ENCODE measurements at regions not wholly inside any gene's neighbourhood (a gene's known extent, or its start where the extent isn't known, plus 50 kb on each side); places are given as distances from the start of the nearest gene placed in this dataset.

- H3K27me3 ChIP-seq (ENCODE audit: insufficient read depth, low read depth, low read length), result no peaks in the 10 kb centered on the region
- H3F3A ChIP-seq (ENCODE audit: insufficient read depth, low read length, poor library complexity, severe bottlenecking), result no peaks in the 10 kb centered on the region
- H4K20me1 ChIP-seq (ENCODE audit: insufficient read depth), result no peaks in the 10 kb centered on the region
- H2AFZ ChIP-seq (ENCODE audit: low read depth, low read length), result no peak overlapping the region
- H3K9me3 ChIP-seq (ENCODE audit: low read length), result no peaks in the 10 kb centered on the region
- no peak overlapping the region for H3K4me3 ChIP-seq (ENCODE audit: low read length)
- H3K27ac ChIP-seq (ENCODE audit: low read length), result no peak overlapping the region
- no peaks in the 10 kb centered on the region for H3K79me2 ChIP-seq (replicated peaks; ENCODE audit: insufficient read depth, low read length)
- TF ChIP-seq REST (IDR thresholded peaks at IDR 0.05; ENCODE audit: borderline replicate concordance), result no peak
- TF ChIP-seq RAD21 (conservative IDR thresholded peaks at IDR 0.05), result no peak
- TF ChIP-seq EP300 (conservative IDR thresholded peaks at IDR 0.05; ENCODE audit: poor library complexity, severe bottlenecking), result no peak
- TF ChIP-seq CTCF (IDR thresholded peaks at IDR 0.05; ENCODE audit: poor library complexity, severe bottlenecking), result no peak
- no peak for TF ChIP-seq POLR2AphosphoS5 (IDR thresholded peaks at IDR 0.05)
- no peak for TF ChIP-seq MXI1 (conservative IDR thresholded peaks at IDR 0.05; ENCODE audit: poor library complexity, severe bottlenecking)
- no peak for TF ChIP-seq SMC3 (conservative IDR thresholded peaks at IDR 0.05; ENCODE audit: poor library complexity)
- TF ChIP-seq TAF1 (IDR thresholded peaks at IDR 0.05; ENCODE audit: low read depth), result no peak
- TF ChIP-seq EZH2 (IDR thresholded peaks at IDR 0.05; ENCODE audit: borderline replicate concordance, insufficient read depth, low read length, poor library complexity, severe bottlenecking), result no peak
- no peaks in the 10 kb centered on the region for H3K36me3 ChIP-seq (ENCODE audit: insufficient read depth, low read length)
- H3K4me2 ChIP-seq (ENCODE audit: low read length), result no peak overlapping the region
- H3K9ac ChIP-seq (ENCODE audit: low read length), result no peak overlapping the region
- H3K9me2 ChIP-seq (ENCODE audit: insufficient read depth, low read length), result no peaks in the 10 kb centered on the region
Observed at GRCh38 chr5:103472830-103473229, 89.8 kb downstream of the NUDT12 start.

GRCh38 chr5:103472265-103472664 lies 90.3 kb downstream of the NUDT12 start:
- Histone ChIP-seq H2AFZ (ENCODE audit: low read depth, low read length) (no peak overlapping the region), H3K4me2 (ENCODE audit: low read length) (no peak overlapping the region), H3K79me2 (replicated peaks; ENCODE audit: insufficient read depth, low read length) (no peaks in the 10 kb centered on the region), H3K9ac (ENCODE audit: low read length) (no peak overlapping the region), H3K27me3 (ENCODE audit: insufficient read depth, low read depth, low read length) (no peaks in the 10 kb centered on the region), H3K9me2 (ENCODE audit: insufficient read depth, low read length) (no peaks in the 10 kb centered on the region), H3K4me3 (ENCODE audit: low read length) (no peak overlapping the region), H3K9me3 (ENCODE audit: low read length) (no peaks in the 10 kb centered on the region), H3F3A (ENCODE audit: insufficient read depth, low read length, poor library complexity, severe bottlenecking) (no peaks in the 10 kb centered on the region), H3K36me3 (ENCODE audit: insufficient read depth, low read length) (no peaks in the 10 kb centered on the region), H3K27ac (ENCODE audit: low read length) (no peak overlapping the region), H4K20me1 (ENCODE audit: insufficient read depth) (no peaks in the 10 kb centered on the region)
- TF ChIP-seq RAD21 (conservative IDR thresholded peaks at IDR 0.05) (no peak), EP300 (conservative IDR thresholded peaks at IDR 0.05; ENCODE audit: poor library complexity, severe bottlenecking) (no peak), REST (IDR thresholded peaks at IDR 0.05; ENCODE audit: borderline replicate concordance) (no peak), TAF1 (IDR thresholded peaks at IDR 0.05; ENCODE audit: low read depth) (no peak), POLR2AphosphoS5 (IDR thresholded peaks at IDR 0.05) (no peak), MXI1 (conservative IDR thresholded peaks at IDR 0.05; ENCODE audit: poor library complexity, severe bottlenecking) (no peak), CTCF (IDR thresholded peaks at IDR 0.05; ENCODE audit: poor library complexity, severe bottlenecking) (no peak), SMC3 (conservative IDR thresholded peaks at IDR 0.05; ENCODE audit: poor library complexity) (no peak), EZH2 (IDR thresholded peaks at IDR 0.05; ENCODE audit: borderline replicate concordance, insufficient read depth, low read length, poor library complexity, severe bottlenecking) (no peak)
